ENCODE measurements at regions not wholly inside any gene's neighbourhood (a gene's known extent, or its start where the extent isn't known, plus 50 kb on each side); places are given as distances from the start of the nearest gene placed in this dataset.

- DNase-seq (ENCODE audit: low read depth): no peak
Observed at GRCh38 chr2:43084699-43085091, 141.7 kb downstream of the ZFP36L2 start.

- DNase-seq (ENCODE audit: low read depth): no peak
Observed at GRCh38 chr2:43083710-43084698, 142.4 kb downstream of the ZFP36L2 start.

- DNase-seq (ENCODE audit: low read depth): no peak
Observed at GRCh38 chr2:43082903-43083677, 143.3 kb downstream of the ZFP36L2 start.

- no peak for DNase-seq (ENCODE audit: low read depth)
Observed at GRCh38 chr2:43082111-43082894, 144.1 kb downstream of the ZFP36L2 start.

GRCh38 chr2:43081131-43081765 lies 145.2 kb downstream of the ZFP36L2 start:
- DNase-seq (ENCODE audit: low read depth): no peak

- no peak for DNase-seq (ENCODE audit: low read depth)
Observed at GRCh38 chr2:43080571-43081021, 145.8 kb downstream of the ZFP36L2 start.

- no peak for DNase-seq (ENCODE audit: low read depth)
Observed at GRCh38 chr2:43078781-43079755, 147.3 kb downstream of the ZFP36L2 start.

GRCh38 chr2:43078301-43078700 lies 148.1 kb downstream of the ZFP36L2 start:
- DNase-seq (ENCODE audit: low read depth): no peak

GRCh38 chr2:43077876-43078275 lies 148.5 kb downstream of the ZFP36L2 start:
- DNase-seq (ENCODE audit: low read depth): no peak

GRCh38 chr2:43076676-43077075 lies 149.7 kb downstream of the ZFP36L2 start:
- no peak for DNase-seq (ENCODE audit: low read depth)

GRCh38 chr2:43075811-43076585 lies 150.4 kb downstream of the ZFP36L2 start:
- no peak for DNase-seq (ENCODE audit: low read depth)

- DNase-seq (ENCODE audit: low read depth): no peak
Observed at GRCh38 chr2:43075054-43075593, 151.3 kb downstream of the ZFP36L2 start.

GRCh38 chr2:43074592-43075053 lies 151.8 kb downstream of the ZFP36L2 start:
- DNase-seq (ENCODE audit: low read depth): no peak

- no peak for DNase-seq (ENCODE audit: low read depth)
Observed at GRCh38 chr2:43074052-43074451, 152.4 kb downstream of the ZFP36L2 start.

GRCh38 chr2:43073401-43073825 lies 153.0 kb downstream of the ZFP36L2 start:
- no peak for DNase-seq (ENCODE audit: low read depth)

- DNase-seq (ENCODE audit: low read depth): no peak
Observed at GRCh38 chr2:43071599-43072550, 154.5 kb downstream of the ZFP36L2 start.

GRCh38 chr2:43070676-43071502 lies 155.5 kb downstream of the ZFP36L2 start:
- no peak for DNase-seq (ENCODE audit: low read depth)
